BJ (cell line): ENCODE measurements at regions not wholly inside any gene's neighbourhood (a gene's known extent, or its start where the extent isn't known, plus 50 kb on each side); places are given as distances from the start of the nearest gene placed in this dataset.

Experiments
- CTCF ChIA-PET: fragments of 350-600 bp; formaldehyde crosslinking; extraction: SDS; loops from one replicate; lab custom pipeline; 2021; ENCODE audit warnings: antibody characterized with exemption, inconsistent platforms; lab: Yijun Ruan, JAX
- POLR2A ChIA-PET: fragments of 300-600 bp; sonication (Branson Sonifier 250); formaldehyde crosslinking; extraction: SDS; loops from one replicate; lab custom pipeline; 2021; ENCODE audit warnings: antibody characterized with exemption; lab: Charles Lee
- DNase-seq: peaks from one replicate; pipeline ENCODE4 v3.0.0-alpha.2; 2011; ENCODE audit warnings: low read depth
- H3K27me3 ChIP-seq: 2 replicates; pipeline ENCODE4 v1.6.0; 2011; ENCODE audit warnings: low read length; ENCODE audit not compliant: control insufficient read depth, insufficient read depth
- H3K36me3 ChIP-seq: 2 replicates; pipeline ENCODE4 v1.5.1; 2011; ENCODE audit warnings: low read length; ENCODE audit not compliant: control insufficient read depth, insufficient read depth
- H3K4me3 ChIP-seq: 2 replicates; pipeline ENCODE4 v1.5.1; 2011; ENCODE audit warnings: low read depth, mild to moderate bottlenecking, control low read depth, low read length
- CTCF ChIP-seq: IDR thresholded peaks from 2 replicates; pipeline ENCODE4 v1.5.1; 2011; ENCODE audit warnings: low read depth, mild to moderate bottlenecking, control low read depth, inconsistent platforms, low read length, moderate library complexity; ENCODE audit not compliant: insufficient read depth

GRCh38 chr3:83500422-83500821, 1458.4 kb upstream of the CADM2 start:
- ChIA-PET CTCF (no interaction called here), POLR2A (no interaction called here)
- no peak for DNase-seq
- no peaks in the 10 kb centered on the region for H3K36me3 ChIP-seq
- no peak overlapping the region for H3K4me3 ChIP-seq
- TF ChIP-seq CTCF = no peak
- H3K27me3 ChIP-seq = no peaks in the 10 kb centered on the region

GRCh38 chr3:83500931-83501330, 1457.9 kb upstream of the CADM2 start:
- Histone ChIP-seq H3K4me3 (no peak overlapping the region), H3K36me3 (no peaks in the 10 kb centered on the region), H3K27me3 (no peaks in the 10 kb centered on the region)
- CTCF ChIA-PET = no interaction called here
- POLR2A ChIA-PET = no interaction called here
- no peak for TF ChIP-seq CTCF
- no peak for DNase-seq

DNA sequence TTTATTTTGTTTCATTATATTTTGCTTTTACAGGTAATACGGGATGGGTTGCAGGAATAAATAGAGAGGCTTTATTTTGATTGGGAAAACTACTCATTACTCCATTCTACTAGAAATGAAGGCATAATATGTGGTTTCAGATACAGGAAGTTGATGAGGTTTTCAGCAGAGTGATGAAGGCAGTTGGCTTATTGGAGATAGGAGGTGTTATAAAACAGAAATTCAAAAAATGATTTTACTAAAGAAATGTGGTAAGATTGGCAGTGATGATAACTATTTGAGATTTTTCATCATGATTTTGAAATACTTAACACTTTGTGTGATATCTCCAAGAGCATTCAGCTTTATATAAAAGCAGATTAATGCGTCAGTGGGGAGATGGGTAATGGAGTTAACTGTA, 1445.7 kb upstream of the CADM2 start:
- Histone ChIP-seq H3K4me3 (no peak overlapping the region), H3K36me3 (no peaks in the 10 kb centered on the region), H3K27me3 (no peaks in the 10 kb centered on the region)
- CTCF ChIA-PET = no interaction called here
- no peak for DNase-seq
- no peak for TF ChIP-seq CTCF
- POLR2A ChIA-PET = no interaction called here

GRCh38 chr3:83513677-83514076, 1445.1 kb upstream of the CADM2 start:
- H3K4me3 ChIP-seq = no peak overlapping the region
- ChIA-PET CTCF (no interaction called here), POLR2A (no interaction called here)
- TF ChIP-seq CTCF = no peak
- no peak for DNase-seq
- H3K36me3 ChIP-seq = no peaks in the 10 kb centered on the region
- no peaks in the 10 kb centered on the region for H3K27me3 ChIP-seq

DNA sequence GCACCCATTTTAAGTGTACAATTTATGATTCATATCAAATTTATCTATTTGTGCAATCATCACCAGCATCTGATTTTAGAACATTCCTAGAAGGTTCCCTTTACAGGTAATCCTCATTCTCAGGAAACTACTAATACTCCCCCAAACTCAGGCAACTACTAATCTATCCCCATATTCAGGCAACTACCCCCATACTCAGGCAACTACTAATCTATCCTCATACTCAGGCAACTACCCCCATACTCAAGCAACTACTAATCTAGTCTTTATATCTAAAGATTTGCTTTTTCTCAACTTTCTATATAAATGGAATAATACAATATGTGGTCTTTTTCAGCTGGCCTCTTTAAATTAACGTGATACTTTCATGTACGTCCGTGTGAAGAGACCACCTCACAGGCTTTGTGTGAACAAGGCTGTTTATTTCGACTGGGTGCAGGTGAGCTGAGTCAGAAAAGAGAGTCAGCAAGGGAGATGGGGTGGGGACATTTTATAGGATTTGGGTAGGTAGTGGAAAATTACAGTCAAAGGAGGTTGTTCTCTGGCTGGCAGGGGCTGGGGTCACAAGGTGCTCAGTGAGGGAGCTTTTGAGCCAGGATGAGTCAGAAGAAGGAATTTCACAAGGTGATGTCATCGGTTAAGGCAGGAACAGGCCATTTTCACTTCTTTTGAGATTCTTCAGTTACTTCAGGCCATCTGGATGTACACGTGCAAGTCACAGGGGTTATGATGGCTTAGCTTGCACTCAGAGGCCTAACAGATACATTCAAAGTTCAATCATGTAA, 1444.5 kb upstream of the CADM2 start:
- POLR2A ChIA-PET = no interaction called here

More for the DNA sequence above, 1444.5 kb upstream of the CADM2 start:
- no peaks in the 10 kb centered on the region for H3K36me3 ChIP-seq
- no peak for TF ChIP-seq CTCF
- CTCF ChIA-PET = no interaction called here
- H3K27me3 ChIP-seq = no peaks in the 10 kb centered on the region
- DNase-seq = no peak
- H3K4me3 ChIP-seq = no peak overlapping the region
